ENCODE measurements at regions not wholly inside any gene's neighbourhood (a gene's known extent, or its start where the extent isn't known, plus 50 kb on each side); places are given as distances from the start of the nearest gene placed in this dataset.
A peak's percentile ranks its signal among the peaks of the same experiment; 100 is the strongest.

- DNase-seq (ENCODE audit: extremely low spot score), result peak; percentile 39
- 71% methylated on average over 2 of the region's 2 CpGs for WGBS
- no peaks in the 10 kb centered on the region for H3K36me3 ChIP-seq
- H3K4me1 ChIP-seq, result no peaks in the 10 kb centered on the region
- peaks cover 0 to 20% (median 6%) of the 10 kb centered on the region in 4 donors for H3K9me3 ChIP-seq
- intact Hi-C loops (cut with DNase I), result no loop called here
- no peak overlapping the region for H3K4me3 ChIP-seq
- H3K27ac ChIP-seq (replicated peaks in 1 of 4), result no peak overlapping the region
- no peak for TF ChIP-seq POLR2A (IDR thresholded peaks at IDR 0.05; ENCODE audit: low read depth)
- peaks cover 0 to 32% (median 3%) of the 10 kb centered on the region in 4 donors for H3K27me3 ChIP-seq
These were observed 699.9 kb downstream of the MATN1 start for GRCh38 chr1:30023339-30024022.

DNA sequence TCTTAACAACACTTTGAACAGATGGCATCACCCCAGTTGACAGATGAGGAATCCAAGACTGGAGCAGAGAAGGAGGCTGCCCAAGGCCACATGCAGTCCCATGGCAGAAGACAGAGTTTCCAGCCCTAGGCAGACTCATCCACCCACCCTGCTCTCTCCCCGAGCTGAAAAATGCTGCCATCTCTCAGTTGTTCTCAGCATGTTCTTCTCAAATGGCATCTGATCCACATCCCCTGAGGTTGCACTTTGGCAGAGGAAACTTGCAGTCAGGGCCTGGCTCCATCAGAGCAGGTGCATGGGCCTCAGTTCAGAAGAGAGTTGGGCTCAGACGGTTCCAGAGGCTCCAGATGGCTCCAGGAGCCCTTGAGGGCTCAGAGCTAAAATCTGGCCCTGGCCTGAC is 709.4 kb downstream of the MATN1 start:
- peak; percentile 82 for DNase-seq (ENCODE audit: extremely low spot score)
- intact Hi-C loops (cut with DNase I), result no loop called here
- H3K4me1 ChIP-seq, result no peaks in the 10 kb centered on the region
- H3K36me3 ChIP-seq, result no peaks in the 10 kb centered on the region
- no peak overlapping the region for H3K4me3 ChIP-seq
- TF ChIP-seq POLR2AphosphoS5 (IDR thresholded peaks at IDR 0.05), result no peak
- TF ChIP-seq EP300 (IDR thresholded peaks at IDR 0.05), result no peak
- TF ChIP-seq CTCF (IDR thresholded peaks at IDR 0.05), result no peak
- TF ChIP-seq POLR2A (IDR thresholded peaks at IDR 0.05; ENCODE audit: low read depth), result no peak
- H3K27me3 ChIP-seq, result peaks cover 0 to 20% (median 0%) of the 10 kb centered on the region in 4 donors
- no peak overlapping the region for H3K27ac ChIP-seq (replicated peaks in 1 of 4)
- 67% methylated on average over 2 of the region's 2 CpGs for WGBS
- H3K9me3 ChIP-seq, result peaks cover 0 to 17% (median 12%) of the 10 kb centered on the region in 4 donors

DNA sequence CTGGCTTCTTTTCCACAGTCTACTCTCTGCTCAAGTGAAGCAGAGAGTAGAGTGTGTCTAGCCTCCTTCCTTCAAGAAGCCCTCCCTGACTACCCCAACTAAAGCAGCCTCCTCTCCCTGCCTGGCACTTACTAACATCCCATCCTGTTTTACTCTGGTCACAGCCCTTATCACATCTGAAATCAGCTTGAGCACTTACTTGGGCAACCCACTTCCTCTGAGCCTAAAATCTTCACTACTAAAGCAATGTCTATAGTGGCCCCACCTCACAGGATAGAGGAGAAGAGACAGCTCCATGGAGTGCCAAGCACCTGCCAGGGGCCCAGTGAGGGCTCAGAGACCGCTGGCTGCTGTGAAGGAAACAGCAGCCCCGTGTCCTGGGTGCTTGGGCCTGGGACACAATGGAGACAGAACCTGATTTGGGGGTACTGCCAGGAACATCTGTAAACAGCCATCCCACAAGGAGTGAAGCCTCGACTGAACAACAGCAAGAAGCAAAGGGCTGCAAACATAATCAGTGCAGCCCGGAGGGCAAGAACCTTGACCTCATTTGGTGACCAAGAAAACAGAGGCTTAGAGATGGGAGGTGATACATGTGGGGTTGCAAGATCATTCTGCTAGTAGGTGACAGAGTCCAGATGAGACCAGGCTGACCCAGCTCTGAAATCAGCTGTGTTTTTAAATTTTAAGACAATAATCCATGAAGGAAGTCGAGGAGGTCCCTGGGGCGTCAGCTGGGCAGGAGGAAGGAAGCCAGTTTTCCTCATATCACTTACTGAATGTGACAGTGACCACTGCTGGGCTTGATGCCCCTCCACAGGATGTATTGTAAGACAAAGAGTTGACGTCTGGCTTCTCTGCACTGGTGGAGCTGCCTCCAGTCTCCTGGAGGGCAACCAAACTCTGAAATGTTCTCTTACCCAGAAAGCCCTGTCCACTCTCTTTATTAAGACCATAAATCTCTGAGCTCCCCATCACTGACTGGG is 710.6 kb downstream of the MATN1 start:
- TF ChIP-seq EP300 (IDR thresholded peaks at IDR 0.05) (no peak), CTCF (IDR thresholded peaks at IDR 0.05) (no peak), POLR2AphosphoS5 (IDR thresholded peaks at IDR 0.05) (no peak)
- Histone ChIP-seq H3K4me3 (no peak overlapping the region), H3K36me3 (no peaks in the 10 kb centered on the region), H3K4me1 (no peaks in the 10 kb centered on the region), H3K9me3 (peaks cover 0 to 5% (median 1%) of the 10 kb centered on the region in 4 donors), H3K27me3 (peaks cover 0 to 20% (median 0%) of the 10 kb centered on the region in 4 donors), H3K27ac (replicated peaks in 1 of 4) (no peak overlapping the region)
- WGBS, result 45% methylated on average over 7 of the region's 7 CpGs
- DNase-seq (ENCODE audit: extremely low spot score), result peak; percentile 81
- intact Hi-C loops (cut with DNase I), result no loop called here

DNA sequence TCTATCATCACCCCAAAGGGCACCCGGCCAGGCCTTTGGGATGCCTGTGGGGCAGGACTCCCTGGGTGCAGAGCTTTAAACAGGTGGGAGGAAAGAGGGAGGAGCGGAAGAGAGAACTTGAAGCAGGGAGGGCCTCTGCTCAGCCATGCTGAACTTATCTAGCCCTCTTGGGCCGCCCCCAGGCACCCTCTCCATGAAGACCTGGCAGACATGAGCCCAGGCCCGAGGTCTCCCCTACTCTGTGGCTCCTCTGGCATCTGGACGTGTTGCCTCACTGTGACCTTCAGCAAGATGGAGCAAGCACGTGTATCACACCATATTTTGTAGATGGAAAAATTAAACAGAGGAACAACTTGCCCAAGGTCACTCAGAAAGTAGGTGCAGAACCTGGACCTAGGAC is 711.4 kb downstream of the MATN1 start:
- no peaks in the 10 kb centered on the region for H3K36me3 ChIP-seq
- H3K4me1 ChIP-seq, result no peaks in the 10 kb centered on the region
- no peaks in the 10 kb centered on the region for H3K9me3 ChIP-seq
- H3K27me3 ChIP-seq, result peaks cover 0 to 25% (median 0%) of the 10 kb centered on the region in 4 donors
- no peak overlapping the region for H3K4me3 ChIP-seq
- peak; percentile 53 for DNase-seq (ENCODE audit: extremely low spot score)
- intact Hi-C loops (cut with DNase I), result no loop called here
- 76% methylated on average over 6 of the region's 6 CpGs for WGBS
- no peak for TF ChIP-seq POLR2AphosphoS5 (IDR thresholded peaks at IDR 0.05)
- TF ChIP-seq CTCF (IDR thresholded peaks at IDR 0.05), result no peak
- no peak for TF ChIP-seq POLR2A (IDR thresholded peaks at IDR 0.05; ENCODE audit: low read depth)
- no peak for TF ChIP-seq EP300 (IDR thresholded peaks at IDR 0.05)
- no peak overlapping the region for H3K27ac ChIP-seq (replicated peaks in 1 of 4)

DNA sequence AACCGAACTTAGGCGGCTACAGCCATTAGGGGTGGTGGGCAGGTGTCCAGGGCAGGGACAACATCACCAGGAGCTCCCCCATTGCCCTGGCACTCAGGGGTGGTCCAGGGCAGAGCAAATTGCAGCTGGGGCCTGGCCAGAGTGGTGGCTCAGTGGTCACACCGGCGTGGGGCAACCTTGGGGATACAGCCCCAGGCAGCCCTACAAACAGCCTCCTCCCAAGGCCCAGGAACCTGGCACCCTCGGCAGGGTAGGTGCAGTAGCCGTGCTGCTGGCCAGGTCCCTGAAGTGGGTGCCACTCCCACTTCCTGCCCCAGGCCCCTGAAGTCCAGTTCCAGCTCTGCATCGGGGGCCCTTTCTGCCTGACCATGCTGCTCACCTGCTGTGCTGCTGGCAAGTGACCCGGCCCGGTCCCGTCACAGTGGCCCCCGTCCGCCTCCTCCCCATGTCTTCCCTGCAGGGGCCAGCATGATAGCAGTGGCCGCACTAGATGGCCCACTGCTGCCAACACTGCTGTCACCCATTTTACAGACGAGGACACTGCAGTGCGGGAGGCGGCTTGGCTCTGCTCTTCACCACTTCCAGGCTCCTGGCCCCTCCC is 712.8 kb downstream of the MATN1 start:
- no peaks in the 10 kb centered on the region for H3K9me3 ChIP-seq
- H3K27ac ChIP-seq (replicated peaks in 1 of 4), result no peak overlapping the region
- DNase-seq (ENCODE audit: extremely low spot score), result peak; percentile 64
- TF ChIP-seq CTCF (IDR thresholded peaks at IDR 0.05), result no peak
- TF ChIP-seq POLR2AphosphoS5 (IDR thresholded peaks at IDR 0.05), result no peak
- no peak for TF ChIP-seq POLR2A (IDR thresholded peaks at IDR 0.05; ENCODE audit: low read depth)
- TF ChIP-seq EP300 (IDR thresholded peaks at IDR 0.05), result no peak
- H3K36me3 ChIP-seq, result no peaks in the 10 kb centered on the region
- H3K4me1 ChIP-seq, result no peaks in the 10 kb centered on the region
- WGBS, result 91% methylated on average over 4 of the region's 16 CpGs
- intact Hi-C loops (cut with DNase I), result no loop called here
- no peak overlapping the region for H3K4me3 ChIP-seq
- H3K27me3 ChIP-seq, result peaks cover 0 to 25% (median 0%) of the 10 kb centered on the region in 4 donors

Data from esophagus muscularis mucosa (tissue), 4 donors.